NCI-H1417 (cell line): ENCODE measurements at regions not wholly inside any gene's neighbourhood (a gene's known extent, or its start where the extent isn't known, plus 50 kb on each side); places are given as distances from the start of the nearest gene placed in this dataset.

Experiments
- DNase-seq, 3 experiments: peaks; one replicate each; lab custom pipeline; 2025; lab: John Stamatoyannopoulos, UW

GRCh38 chr1:113007706-113008364 lies 51.8 kb upstream of the SLC16A1 start:
- DNase-seq = no peak

- DNase-seq = no peak
Observed at GRCh38 chr1:113008365-113008714, 52.3 kb upstream of the SLC16A1 start.

GRCh38 chr1:113012149-113012548 lies 56.2 kb upstream of the SLC16A1 start:
- no peak for DNase-seq

- DNase-seq = peak in 1 of 3 experiments; percentile 15
Observed at GRCh38 chr1:113013823-113014222, 57.8 kb upstream of the SLC16A1 start.

GRCh38 chr1:113014508-113014907 lies 58.5 kb upstream of the LRIG2 start:
- DNase-seq = no peak

- no peak for DNase-seq
Observed at GRCh38 chr1:113018911-113019310, 54.1 kb upstream of the LRIG2 start.

GRCh38 chr1:113021430-113022085 lies 51.4 kb upstream of the LRIG2 start:
- peak in 2 of 3 experiments; percentile 67 to 92 for DNase-seq
